ENCODE measurements at regions not wholly inside any gene's neighbourhood (a gene's known extent, or its start where the extent isn't known, plus 50 kb on each side); places are given as distances from the start of the nearest gene placed in this dataset.

GRCh38 chr6:115668211-115668610 is 392.5 kb downstream of the FRK start:
- Mint-ChIP-seq H3K27ac (no peak overlapping the region), H3K27me3 (no peaks in the 10 kb centered on the region), H3K36me3 (ENCODE audit: low read depth) (no peaks in the 10 kb centered on the region), H3K9me3 (no peaks in the 10 kb centered on the region), H3K4me1 (no peaks in the 10 kb centered on the region), H3K4me3 (no peak overlapping the region)
- ATAC-seq = no peak
- DNase-seq = no peak

DNA sequence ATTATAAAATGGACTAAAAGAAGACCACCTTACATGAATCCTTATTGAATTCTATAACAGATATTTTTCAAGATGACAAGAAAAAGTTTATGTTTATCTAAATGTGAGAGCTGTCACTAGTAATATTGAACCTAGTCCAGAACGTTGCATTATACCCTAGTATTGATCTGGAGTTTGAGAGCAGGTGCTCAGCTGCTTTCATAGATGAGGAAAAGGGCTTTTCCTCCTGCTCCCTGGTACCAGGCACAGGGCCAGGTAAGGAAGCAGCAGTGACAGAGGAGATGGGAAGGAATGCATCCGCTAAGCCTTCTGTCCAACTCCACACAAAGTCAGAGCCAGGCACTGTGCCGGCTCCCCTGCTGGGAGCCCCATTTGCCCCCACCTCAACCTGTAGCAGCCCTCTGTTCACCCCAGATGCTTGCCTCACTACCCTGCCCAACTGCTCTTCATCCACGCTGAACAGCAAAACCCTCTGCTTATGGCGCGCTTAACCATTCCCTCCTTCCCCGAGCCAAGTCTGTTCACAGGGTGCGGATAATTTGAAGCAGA is 393.1 kb downstream of the FRK start:
- H3K36me3 Mint-ChIP-seq (ENCODE audit: low read depth) = no peaks in the 10 kb centered on the region
- no peaks in the 10 kb centered on the region for H3K4me1 Mint-ChIP-seq
- no peak for ATAC-seq
- DNase-seq = no peak
- H3K27me3 Mint-ChIP-seq = no peaks in the 10 kb centered on the region
- no peak overlapping the region for H3K27ac Mint-ChIP-seq
- no peaks in the 10 kb centered on the region for H3K9me3 Mint-ChIP-seq
- no peak overlapping the region for H3K4me3 Mint-ChIP-seq

DNA sequence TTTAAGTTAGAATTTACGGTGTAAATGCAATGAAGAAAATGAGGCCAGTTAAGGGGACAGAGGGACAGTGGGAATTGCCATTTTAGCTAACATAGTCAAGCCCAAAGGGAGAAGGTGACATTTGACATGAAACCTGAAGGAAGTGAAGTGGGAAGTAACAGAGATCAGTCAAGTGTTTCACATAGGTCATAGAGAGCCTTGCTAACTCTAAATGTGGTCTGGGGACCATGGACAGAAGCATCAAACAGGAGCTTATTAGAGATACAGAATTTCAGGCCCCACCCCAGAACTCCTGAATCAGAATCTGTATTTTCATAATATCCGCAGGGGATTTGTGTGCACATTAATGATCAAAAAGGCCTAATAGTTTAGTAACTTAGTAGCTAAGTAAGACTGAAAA is 393.7 kb downstream of the FRK start:
- no peak overlapping the region for H3K4me3 Mint-ChIP-seq
- H3K36me3 Mint-ChIP-seq (ENCODE audit: low read depth) = no peaks in the 10 kb centered on the region
- ATAC-seq (no peak), DNase-seq (no peak)
- H3K4me1 Mint-ChIP-seq = no peaks in the 10 kb centered on the region
- no peaks in the 10 kb centered on the region for H3K9me3 Mint-ChIP-seq
- no peak overlapping the region for H3K27ac Mint-ChIP-seq
- no peaks in the 10 kb centered on the region for H3K27me3 Mint-ChIP-seq

- H3K4me3 Mint-ChIP-seq = no peak overlapping the region
- H3K27ac Mint-ChIP-seq = no peak overlapping the region
Measured at GRCh38 chr6:115665310-115665709, 395.4 kb downstream of the FRK start.

GRCh38 chr6:115663681-115664080 is 397.0 kb downstream of the FRK start:
- Mint-ChIP-seq H3K9me3 (peaks cover 6% of the 10 kb centered on the region), H3K4me3 (no peak overlapping the region), H3K27ac (no peak overlapping the region), H3K36me3 (ENCODE audit: low read depth) (no peaks in the 10 kb centered on the region), H3K27me3 (no peaks in the 10 kb centered on the region), H3K4me1 (no peaks in the 10 kb centered on the region)
- ATAC-seq (no peak), DNase-seq (no peak)

More at GRCh38 chr6:115665310-115665709, 395.4 kb downstream of the FRK start:
- no peaks in the 10 kb centered on the region for H3K9me3 Mint-ChIP-seq
- DNase-seq (no peak), ATAC-seq (no peak)
- no peaks in the 10 kb centered on the region for H3K27me3 Mint-ChIP-seq
- H3K4me1 Mint-ChIP-seq = no peaks in the 10 kb centered on the region
- no peaks in the 10 kb centered on the region for H3K36me3 Mint-ChIP-seq (ENCODE audit: low read depth)

DNA sequence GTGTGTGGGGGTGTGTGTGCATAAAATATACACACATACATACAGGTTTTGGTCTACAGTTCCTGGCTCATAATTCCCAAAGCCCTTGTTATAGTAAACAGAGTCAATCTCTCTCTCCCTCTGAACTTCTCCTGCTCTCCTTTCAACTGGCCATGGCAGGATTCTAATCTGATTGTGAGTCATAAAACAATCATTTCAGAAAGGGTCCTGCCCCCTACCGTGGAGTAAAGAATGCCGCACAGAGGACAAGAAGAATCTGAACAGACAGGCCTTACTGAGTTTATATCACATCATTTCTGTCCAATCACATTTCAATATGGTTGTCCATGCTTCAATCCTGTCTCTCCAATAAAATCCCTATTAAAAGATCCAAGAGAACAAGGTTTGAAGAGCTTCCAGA is 416.9 kb downstream of the FRK start:
- DNase-seq (no peak), ATAC-seq (no peak)
- no peaks in the 10 kb centered on the region for H3K4me1 Mint-ChIP-seq
- H3K36me3 Mint-ChIP-seq (ENCODE audit: low read depth) = no peaks in the 10 kb centered on the region
- H3K4me3 Mint-ChIP-seq = no peak overlapping the region
- H3K27me3 Mint-ChIP-seq = no peaks in the 10 kb centered on the region
- peaks cover 7% of the 10 kb centered on the region for H3K9me3 Mint-ChIP-seq
- H3K27ac Mint-ChIP-seq = no peak overlapping the region

DNA sequence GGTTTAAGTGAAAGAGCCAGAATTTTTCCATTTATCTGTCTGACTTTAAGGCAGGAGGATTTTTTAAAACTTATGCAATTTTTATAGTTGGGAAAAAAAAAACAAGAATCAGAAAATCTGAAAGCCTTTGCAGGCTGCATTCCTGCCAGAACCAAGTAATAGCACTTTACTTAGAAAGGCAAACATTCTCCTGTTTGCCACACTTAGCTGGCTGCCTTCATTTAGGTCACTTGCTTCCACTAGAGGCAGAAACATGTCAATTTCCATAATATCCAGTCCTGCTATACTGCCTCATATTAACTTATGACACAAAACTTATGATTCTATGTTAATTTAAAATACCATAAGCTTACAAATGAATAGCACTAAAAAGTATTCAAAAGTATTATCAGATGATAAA is 425.8 kb downstream of the FRK start:
- DNase-seq (no peak), ATAC-seq (no peak)
- Mint-ChIP-seq H3K36me3 (ENCODE audit: low read depth) (no peaks in the 10 kb centered on the region), H3K9me3 (peaks cover 5% of the 10 kb centered on the region), H3K27ac (no peak overlapping the region), H3K4me3 (no peak overlapping the region), H3K27me3 (no peaks in the 10 kb centered on the region), H3K4me1 (no peaks in the 10 kb centered on the region)

DNA sequence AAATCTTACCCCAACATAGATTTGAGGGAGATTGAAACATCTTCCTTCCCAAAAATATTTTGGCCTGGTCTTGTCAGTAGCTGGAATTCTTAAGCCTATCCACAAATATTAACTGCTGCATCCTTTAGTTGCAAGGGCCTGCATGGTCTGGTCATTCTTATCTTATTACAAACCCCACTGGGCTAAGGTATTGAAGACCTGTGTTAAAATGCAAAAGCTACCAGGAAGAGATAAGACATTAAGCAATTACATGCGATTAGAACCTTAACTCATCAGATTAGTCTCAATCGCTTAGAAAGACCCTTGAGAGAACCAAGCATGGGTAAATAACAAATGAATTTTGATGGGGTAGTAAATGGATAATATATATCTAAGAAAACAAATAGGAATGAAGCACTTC is 426.6 kb downstream of the FRK start:
- H3K4me3 Mint-ChIP-seq = no peak overlapping the region
- H3K9me3 Mint-ChIP-seq = peaks cover 5% of the 10 kb centered on the region
- no peaks in the 10 kb centered on the region for H3K4me1 Mint-ChIP-seq
- DNase-seq (no peak), ATAC-seq (no peak)
- no peaks in the 10 kb centered on the region for H3K27me3 Mint-ChIP-seq
- no peak overlapping the region for H3K27ac Mint-ChIP-seq
- no peaks in the 10 kb centered on the region for H3K36me3 Mint-ChIP-seq (ENCODE audit: low read depth)

DNA sequence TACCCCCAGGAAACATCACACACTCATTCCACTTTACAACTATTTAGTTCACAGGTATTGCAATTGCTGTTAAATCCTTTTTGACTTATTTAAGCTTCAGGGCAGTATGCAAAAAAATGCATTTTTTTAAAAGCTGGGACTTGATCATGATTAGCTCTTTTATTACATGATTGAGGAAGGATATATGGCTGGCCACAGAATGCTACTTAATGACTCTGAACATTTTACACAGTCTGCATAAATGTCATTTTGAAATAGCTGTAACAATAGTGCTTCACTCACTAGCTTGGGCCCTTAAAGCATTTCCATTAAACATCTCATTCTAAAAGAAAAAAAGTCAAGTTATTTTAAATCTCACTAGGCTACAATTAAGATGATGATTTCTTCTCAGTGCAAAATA is 429.7 kb downstream of the FRK start:
- H3K4me1 Mint-ChIP-seq = no peaks in the 10 kb centered on the region
- no peak for ATAC-seq
- H3K36me3 Mint-ChIP-seq (ENCODE audit: low read depth) = no peaks in the 10 kb centered on the region
- H3K27me3 Mint-ChIP-seq = no peaks in the 10 kb centered on the region
- H3K4me3 Mint-ChIP-seq = no peak overlapping the region
- H3K9me3 Mint-ChIP-seq = no peaks in the 10 kb centered on the region
- no peak for DNase-seq
- no peak overlapping the region for H3K27ac Mint-ChIP-seq

- Mint-ChIP-seq H3K27ac (no peak overlapping the region), H3K4me3 (no peak overlapping the region), H3K4me1 (no peaks in the 10 kb centered on the region), H3K27me3 (no peaks in the 10 kb centered on the region), H3K36me3 (ENCODE audit: low read depth) (no peaks in the 10 kb centered on the region), H3K9me3 (no peaks in the 10 kb centered on the region)
- no peak for ATAC-seq
- no peak for DNase-seq
Measured at GRCh38 chr6:115630424-115631024, 430.2 kb downstream of the FRK start.

DNA sequence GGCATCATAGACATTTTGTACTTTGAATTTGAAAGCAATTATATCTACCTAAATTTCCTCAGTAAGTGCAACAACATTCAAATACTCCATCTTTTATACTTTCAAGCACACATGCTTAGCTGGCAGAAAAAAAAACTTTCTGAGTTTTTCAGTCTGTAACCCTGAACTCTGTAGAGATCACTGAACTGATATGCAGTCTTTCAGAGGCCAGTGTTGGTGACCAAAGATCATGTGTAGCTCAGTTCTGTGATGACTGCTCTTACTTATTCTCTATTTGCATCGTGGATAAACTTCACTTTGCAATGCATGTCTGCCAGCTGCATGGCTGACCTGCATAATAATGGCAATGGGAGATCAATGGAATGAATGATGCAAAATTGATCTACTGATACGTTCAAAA is 431.3 kb downstream of the FRK start:
- H3K9me3 Mint-ChIP-seq = no peaks in the 10 kb centered on the region
- DNase-seq = no peak
- no peak for ATAC-seq
- H3K27ac Mint-ChIP-seq = no peak overlapping the region
- no peaks in the 10 kb centered on the region for H3K36me3 Mint-ChIP-seq (ENCODE audit: low read depth)
- H3K4me3 Mint-ChIP-seq = no peak overlapping the region
- H3K4me1 Mint-ChIP-seq = no peaks in the 10 kb centered on the region
- no peaks in the 10 kb centered on the region for H3K27me3 Mint-ChIP-seq

- Mint-ChIP-seq H3K36me3 (ENCODE audit: low read depth) (no peaks in the 10 kb centered on the region), H3K4me3 (no peak overlapping the region), H3K4me1 (no peaks in the 10 kb centered on the region), H3K27ac (no peak overlapping the region), H3K27me3 (no peaks in the 10 kb centered on the region), H3K9me3 (peaks cover 5% of the 10 kb centered on the region)
- ATAC-seq (no peak), DNase-seq (no peak)
Measured at GRCh38 chr6:115618256-115618655, 442.4 kb downstream of the FRK start.

- Mint-ChIP-seq H3K27me3 (no peaks in the 10 kb centered on the region), H3K36me3 (ENCODE audit: low read depth) (no peaks in the 10 kb centered on the region), H3K4me3 (no peak overlapping the region), H3K9me3 (peaks cover 5% of the 10 kb centered on the region), H3K27ac (no peak overlapping the region), H3K4me1 (no peaks in the 10 kb centered on the region)
- DNase-seq = no peak
- ATAC-seq = no peak
Measured at GRCh38 chr6:115617031-115617430, 443.7 kb downstream of the FRK start.

- DNase-seq (no peak), ATAC-seq (no peak)
- Mint-ChIP-seq H3K9me3 (peaks cover 5% of the 10 kb centered on the region), H3K27me3 (no peaks in the 10 kb centered on the region), H3K4me1 (no peaks in the 10 kb centered on the region), H3K27ac (no peak overlapping the region), H3K4me3 (no peak overlapping the region), H3K36me3 (ENCODE audit: low read depth) (no peaks in the 10 kb centered on the region)
Measured at GRCh38 chr6:115613488-115613887, 447.2 kb downstream of the FRK start.

DNA sequence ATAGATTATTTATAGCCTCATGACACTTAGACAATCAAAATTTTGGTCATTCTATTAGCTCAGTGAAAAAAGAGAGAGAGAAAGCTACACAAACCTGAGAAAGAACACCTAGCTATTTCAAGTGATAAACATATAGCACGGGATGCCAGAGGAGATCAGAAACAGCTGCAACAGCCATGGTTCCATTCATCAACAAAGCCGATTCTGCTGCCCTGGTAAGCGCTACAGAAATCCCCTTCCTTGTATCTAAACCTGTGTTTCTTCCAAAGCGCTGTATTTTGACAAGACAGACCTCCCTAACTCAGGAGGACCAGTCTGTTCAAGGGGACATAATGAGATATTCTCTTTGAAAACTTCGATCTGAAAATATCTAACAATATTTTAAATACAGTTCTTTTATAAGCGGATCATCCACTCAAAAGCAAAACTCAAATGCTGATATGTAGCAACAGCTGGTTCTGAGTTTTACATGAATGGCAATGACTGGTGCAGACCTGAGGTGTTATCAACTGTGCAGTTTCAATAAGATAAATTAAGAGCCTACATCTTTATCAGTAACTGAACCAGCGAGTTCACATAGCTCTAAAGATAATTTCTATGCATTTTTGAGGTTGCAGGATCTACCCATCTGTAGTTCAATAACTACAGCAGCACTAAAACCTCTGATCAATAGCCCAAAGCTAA is 447.8 kb downstream of the FRK start:
- Mint-ChIP-seq H3K4me3 (no peak overlapping the region), H3K36me3 (ENCODE audit: low read depth) (no peaks in the 10 kb centered on the region), H3K27ac (no peak overlapping the region), H3K9me3 (peaks cover 5% of the 10 kb centered on the region), H3K27me3 (no peaks in the 10 kb centered on the region), H3K4me1 (no peaks in the 10 kb centered on the region)
- DNase-seq = no peak
- no peak for ATAC-seq
